ENCODE measurements at regions not wholly inside any gene's neighbourhood (a gene's known extent, or its start where the extent isn't known, plus 50 kb on each side); places are given as distances from the start of the nearest gene placed in this dataset.

DNA sequence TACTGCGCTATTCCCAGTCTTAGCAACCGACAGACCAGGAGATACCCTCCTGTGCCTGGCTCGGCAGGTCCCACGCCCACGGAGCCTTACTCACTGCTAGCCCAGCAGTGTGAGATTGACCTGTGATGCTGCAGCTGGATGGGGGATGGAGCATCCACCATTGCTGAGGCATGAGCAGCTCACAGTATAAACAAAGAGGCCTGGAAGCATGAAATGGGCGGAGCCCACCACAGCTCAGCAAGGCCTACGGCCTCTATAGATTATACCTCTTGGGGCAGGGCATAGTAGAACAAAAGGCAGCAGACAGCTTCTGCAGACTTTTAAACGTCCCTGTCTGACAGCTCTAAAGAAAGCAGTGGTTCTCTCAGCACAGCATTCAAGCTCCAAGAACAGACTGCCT lies 160.3 kb downstream of the ANXA2 start:
- TF ChIP-seq, protein P1, sequence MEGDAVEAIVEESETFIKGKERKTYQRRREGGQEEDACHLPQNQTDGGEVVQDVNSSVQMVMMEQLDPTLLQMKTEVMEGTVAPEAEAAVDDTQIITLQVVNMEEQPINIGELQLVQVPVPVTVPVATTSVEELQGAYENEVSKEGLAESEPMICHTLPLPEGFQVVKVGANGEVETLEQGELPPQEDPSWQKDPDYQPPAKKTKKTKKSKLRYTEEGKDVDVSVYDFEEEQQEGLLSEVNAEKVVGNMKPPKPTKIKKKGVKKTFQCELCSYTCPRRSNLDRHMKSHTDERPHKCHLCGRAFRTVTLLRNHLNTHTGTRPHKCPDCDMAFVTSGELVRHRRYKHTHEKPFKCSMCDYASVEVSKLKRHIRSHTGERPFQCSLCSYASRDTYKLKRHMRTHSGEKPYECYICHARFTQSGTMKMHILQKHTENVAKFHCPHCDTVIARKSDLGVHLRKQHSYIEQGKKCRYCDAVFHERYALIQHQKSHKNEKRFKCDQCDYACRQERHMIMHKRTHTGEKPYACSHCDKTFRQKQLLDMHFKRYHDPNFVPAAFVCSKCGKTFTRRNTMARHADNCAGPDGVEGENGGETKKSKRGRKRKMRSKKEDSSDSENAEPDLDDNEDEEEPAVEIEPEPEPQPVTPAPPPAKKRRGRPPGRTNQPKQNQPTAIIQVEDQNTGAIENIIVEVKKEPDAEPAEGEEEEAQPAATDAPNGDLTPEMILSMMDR (IDR thresholded peaks at IDR 0.05; ENCODE audit: low read depth, low read length), result no peak
- TF ChIP-seq POLR2A (IDR thresholded peaks at IDR 0.05; ENCODE audit: extremely low read depth, insufficient read length), result no peak
